ENCODE measurements at regions not wholly inside any gene's neighbourhood (a gene's known extent, or its start where the extent isn't known, plus 50 kb on each side); places are given as distances from the start of the nearest gene placed in this dataset.
"Not testable (repeated sequence)": the region's sequence is repeated elsewhere in the genome, so short reads cannot be mapped to it uniquely, and the experiment has no call there.

GRCh38 chr13:111064661-111065060 lies 50.4 kb upstream of the ARHGEF7 start:
- DNase-seq (ENCODE audit: low read depth), result no peak

GRCh38 chr13:111062966-111063365 lies 52.1 kb upstream of the ARHGEF7 start:
- no peak for DNase-seq (ENCODE audit: low read depth)

GRCh38 chr13:111062305-111062704 lies 52.8 kb upstream of the ARHGEF7 start:
- DNase-seq (ENCODE audit: low read depth), result no peak

- DNase-seq (ENCODE audit: low read depth), result no peak
Observed at GRCh38 chr13:111061358-111062045, 53.6 kb upstream of the ARHGEF7 start.

GRCh38 chr13:111060237-111060919 lies 54.7 kb upstream of the ARHGEF7 start:
- DNase-seq (ENCODE audit: low read depth), result no peak

GRCh38 chr13:111058796-111059506 lies 56.2 kb upstream of the ARHGEF7 start:
- no peak for DNase-seq (ENCODE audit: low read depth)

GRCh38 chr13:111058339-111058738 lies 56.8 kb upstream of the ARHGEF7 start:
- not testable (repeated sequence) for DNase-seq (ENCODE audit: low read depth)

- not testable (repeated sequence) for DNase-seq (ENCODE audit: low read depth)
Observed at GRCh38 chr13:111051726-111052232, 63.3 kb upstream of the ARHGEF7 start.

GRCh38 chr13:111051041-111051725 lies 63.9 kb upstream of the ARHGEF7 start:
- no peak for DNase-seq (ENCODE audit: low read depth)

- DNase-seq (ENCODE audit: low read depth), result no peak
Observed at GRCh38 chr13:111050539-111050879, 64.6 kb upstream of the ARHGEF7 start.

- DNase-seq (ENCODE audit: low read depth), result no peak
Observed at GRCh38 chr13:111049791-111050538, 65.1 kb upstream of the ARHGEF7 start.

GRCh38 chr13:111048387-111048786 lies 66.7 kb upstream of the ARHGEF7 start:
- no peak for DNase-seq (ENCODE audit: low read depth)

GRCh38 chr13:111047326-111047725 lies 67.8 kb upstream of the ARHGEF7 start:
- DNase-seq (ENCODE audit: low read depth), result no peak

GRCh38 chr13:111046590-111047141 lies 68.4 kb upstream of the ARHGEF7 start:
- DNase-seq (ENCODE audit: low read depth), result no peak

GRCh38 chr13:111045170-111045569 lies 69.9 kb upstream of the ARHGEF7 start:
- DNase-seq (ENCODE audit: low read depth), result no peak

GRCh38 chr13:111044087-111044830 lies 70.9 kb upstream of the ARHGEF7 start:
- no peak for DNase-seq (ENCODE audit: low read depth)

- no peak for DNase-seq (ENCODE audit: low read depth)
Observed at GRCh38 chr13:111043575-111043982, 71.5 kb upstream of the ARHGEF7 start.

GRCh38 chr13:111042661-111043226 lies 72.4 kb upstream of the ARHGEF7 start:
- DNase-seq (ENCODE audit: low read depth), result no peak

- no peak for DNase-seq (ENCODE audit: low read depth)
Observed at GRCh38 chr13:111040830-111041229, 74.3 kb upstream of the ARHGEF7 start.

GRCh38 chr13:111039735-111040134 lies 75.4 kb upstream of the ARHGEF7 start:
- DNase-seq (ENCODE audit: low read depth), result no peak

All from activated T-helper 9 cell treated with anti-CD3 and anti-CD28 coated beads, Interleukin-2, amount 50 U/mL, for 16 hours (primary cell).